ENCODE measurements at regions not wholly inside any gene's neighbourhood (a gene's known extent, or its start where the extent isn't known, plus 50 kb on each side); places are given as distances from the start of the nearest gene placed in this dataset.

DNA sequence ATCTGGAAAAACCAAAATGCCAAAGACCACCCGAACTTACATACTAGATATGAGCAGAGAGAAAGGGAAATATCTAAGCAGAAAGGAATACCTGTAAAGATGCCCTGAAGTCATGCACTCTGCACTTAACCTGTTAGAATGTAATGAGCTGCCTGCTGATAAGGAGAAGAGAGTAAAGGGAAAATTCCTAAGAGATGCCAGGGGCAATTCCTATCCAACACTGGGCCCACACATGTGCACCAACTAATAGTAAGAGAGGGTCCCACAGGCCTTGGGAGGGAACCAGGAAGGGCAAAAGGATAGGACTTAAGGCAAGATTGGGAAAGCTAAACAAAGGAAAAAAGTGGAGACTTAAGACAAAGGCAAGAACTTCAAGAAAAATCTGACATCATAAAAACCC is 189.5 kb downstream of the NSUN3 start:
- Histone ChIP-seq H3K4me3 (no peak overlapping the region), H3K27ac (no peak overlapping the region), H3K36me3 (ENCODE audit: insufficient read depth in 1 of 2, low read depth in 1 of 2) (no peaks in the 10 kb centered on the region), H3K4me1 (no peaks in the 10 kb centered on the region), H3K27me3 (ENCODE audit: insufficient read depth in 3 of 3, low read length in 2 of 3) (no peaks in the 10 kb centered on the region), H3K9me3 (no peaks in the 10 kb centered on the region)
- intact Hi-C loops (cut with DNase I), result no loop called here
- TF ChIP-seq, protein P1, sequence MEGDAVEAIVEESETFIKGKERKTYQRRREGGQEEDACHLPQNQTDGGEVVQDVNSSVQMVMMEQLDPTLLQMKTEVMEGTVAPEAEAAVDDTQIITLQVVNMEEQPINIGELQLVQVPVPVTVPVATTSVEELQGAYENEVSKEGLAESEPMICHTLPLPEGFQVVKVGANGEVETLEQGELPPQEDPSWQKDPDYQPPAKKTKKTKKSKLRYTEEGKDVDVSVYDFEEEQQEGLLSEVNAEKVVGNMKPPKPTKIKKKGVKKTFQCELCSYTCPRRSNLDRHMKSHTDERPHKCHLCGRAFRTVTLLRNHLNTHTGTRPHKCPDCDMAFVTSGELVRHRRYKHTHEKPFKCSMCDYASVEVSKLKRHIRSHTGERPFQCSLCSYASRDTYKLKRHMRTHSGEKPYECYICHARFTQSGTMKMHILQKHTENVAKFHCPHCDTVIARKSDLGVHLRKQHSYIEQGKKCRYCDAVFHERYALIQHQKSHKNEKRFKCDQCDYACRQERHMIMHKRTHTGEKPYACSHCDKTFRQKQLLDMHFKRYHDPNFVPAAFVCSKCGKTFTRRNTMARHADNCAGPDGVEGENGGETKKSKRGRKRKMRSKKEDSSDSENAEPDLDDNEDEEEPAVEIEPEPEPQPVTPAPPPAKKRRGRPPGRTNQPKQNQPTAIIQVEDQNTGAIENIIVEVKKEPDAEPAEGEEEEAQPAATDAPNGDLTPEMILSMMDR (IDR thresholded peaks at IDR 0.05), result no peak
- DNase-seq, result no peak
- WGBS, 3 donors, result 66 to 95% (median 78%) methylated on average over 1 of the region's 1 CpG
- ATAC-seq, result no peak

DNA sequence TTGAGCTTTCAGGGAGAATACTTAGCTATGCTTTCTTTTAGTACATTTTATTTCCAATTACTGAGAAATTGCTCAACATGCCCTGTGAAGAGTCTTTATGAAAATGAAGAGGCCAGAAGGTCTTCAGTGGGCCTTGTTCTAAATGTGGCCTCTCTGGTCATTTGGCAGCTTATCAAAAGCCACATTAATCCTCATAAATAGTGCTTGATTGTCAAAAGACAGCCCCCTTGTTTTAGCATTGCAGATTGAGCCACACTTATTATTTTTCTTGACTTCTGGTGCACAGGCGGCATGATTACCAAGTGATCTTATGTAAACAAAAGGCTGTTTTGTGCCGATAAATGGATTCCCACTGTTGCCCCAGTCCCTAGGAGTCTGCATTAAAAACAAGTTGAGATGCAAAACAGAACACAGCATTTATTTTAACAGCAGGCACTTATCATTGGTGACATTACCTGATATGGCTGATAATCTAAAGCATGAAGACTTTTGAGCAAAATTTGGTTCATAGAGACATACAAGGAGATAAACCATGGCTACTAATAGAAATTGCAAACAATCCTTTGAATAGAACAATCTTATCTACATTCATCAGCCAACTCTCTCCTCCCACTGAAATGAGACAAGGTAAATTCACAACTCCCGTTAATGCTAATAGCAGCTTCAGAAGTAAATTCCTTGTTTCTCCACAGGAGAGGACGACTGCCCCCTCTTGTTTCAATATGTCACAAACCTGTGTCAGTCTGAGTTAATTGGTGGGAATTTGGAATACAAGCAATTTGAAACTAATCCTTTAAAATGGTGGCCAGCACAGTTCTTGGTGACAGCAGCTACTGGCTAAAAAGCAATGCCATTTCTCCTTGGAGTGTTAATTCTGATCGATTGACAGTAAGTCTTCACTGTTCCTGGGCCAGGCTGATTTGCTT is 194.3 kb downstream of the NSUN3 start:
- intact Hi-C loops (cut with DNase I), result no loop called here
- H3K4me3 ChIP-seq, result no peak overlapping the region
- no peaks in the 10 kb centered on the region for H3K27me3 ChIP-seq (ENCODE audit: insufficient read depth in 3 of 3, low read length in 2 of 3)
- H3K27ac ChIP-seq, result no peak overlapping the region
- ATAC-seq (no peak), DNase-seq (no peak)
- TF ChIP-seq, protein P1 (IDR thresholded peaks at IDR 0.05), result no peak
- H3K4me1 ChIP-seq, result no peaks in the 10 kb centered on the region
- no peaks in the 10 kb centered on the region for H3K9me3 ChIP-seq
- 65 to 72% (median 67%) methylated on average over 5 of the region's 5 CpGs for WGBS, 3 donors
- no peaks in the 10 kb centered on the region for H3K36me3 ChIP-seq (ENCODE audit: insufficient read depth in 1 of 2, low read depth in 1 of 2)

DNA sequence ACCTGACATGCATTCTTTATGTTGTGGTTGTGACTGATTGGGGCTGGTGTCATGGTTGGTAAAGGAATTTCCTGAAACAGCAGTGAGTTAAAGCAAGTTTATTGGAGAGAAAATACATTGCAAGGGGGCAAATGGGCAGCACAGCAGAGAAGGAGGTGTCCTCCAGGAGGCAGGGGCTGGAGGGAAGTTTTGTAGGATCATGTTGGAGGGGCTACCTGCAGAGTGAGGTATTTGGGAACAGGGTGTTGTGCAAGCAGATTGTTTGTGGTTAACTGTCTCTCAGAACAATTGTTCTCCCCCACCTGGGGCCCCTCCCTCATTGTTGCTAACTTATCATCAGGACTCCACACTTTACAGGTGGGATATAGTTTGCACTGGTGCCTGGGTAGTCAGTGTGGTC is 196.0 kb downstream of the NSUN3 start:
- H3K27me3 ChIP-seq (ENCODE audit: insufficient read depth in 3 of 3, low read length in 2 of 3), result no peaks in the 10 kb centered on the region
- intact Hi-C loops (cut with DNase I), result no loop called here
- H3K27ac ChIP-seq, result no peak overlapping the region
- no peak for ATAC-seq
- TF ChIP-seq, protein P1 (IDR thresholded peaks at IDR 0.05), result no peak
- no peaks in the 10 kb centered on the region for H3K4me1 ChIP-seq
- H3K4me3 ChIP-seq, result no peak overlapping the region
- H3K36me3 ChIP-seq (ENCODE audit: insufficient read depth in 1 of 2, low read depth in 1 of 2), result no peaks in the 10 kb centered on the region
- H3K9me3 ChIP-seq, result no peaks in the 10 kb centered on the region
- no peak for DNase-seq

DNA sequence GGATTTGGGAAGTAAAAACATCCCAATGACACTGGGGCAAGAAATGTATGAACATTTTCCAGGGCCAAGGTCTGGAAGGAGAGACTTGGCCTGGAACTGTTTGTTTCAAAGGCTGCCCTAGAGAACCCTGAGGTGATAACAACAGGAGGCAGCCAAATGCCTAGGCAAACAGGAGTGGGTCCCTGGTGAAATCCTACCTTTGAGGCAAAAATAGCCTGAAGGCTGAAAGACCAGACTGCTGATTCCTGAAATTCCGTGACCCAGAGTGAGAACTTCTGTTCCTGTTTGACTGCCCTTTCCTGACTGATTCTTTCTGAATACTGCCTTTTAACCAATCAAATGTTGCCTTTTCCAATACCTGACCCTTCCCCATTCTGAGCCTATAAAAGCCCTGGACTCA is 196.4 kb downstream of the NSUN3 start:
- ATAC-seq (no peak), DNase-seq (no peak)
- Histone ChIP-seq H3K27me3 (ENCODE audit: insufficient read depth in 3 of 3, low read length in 2 of 3) (no peaks in the 10 kb centered on the region), H3K27ac (no peak overlapping the region), H3K4me1 (no peaks in the 10 kb centered on the region), H3K36me3 (ENCODE audit: insufficient read depth in 1 of 2, low read depth in 1 of 2) (no peaks in the 10 kb centered on the region), H3K9me3 (no peaks in the 10 kb centered on the region), H3K4me3 (no peak overlapping the region)
- intact Hi-C loops (cut with DNase I), result no loop called here
- 81 to 88% (median 82%) methylated on average over 1 of the region's 1 CpG for WGBS, 3 donors
- TF ChIP-seq, protein P1 (IDR thresholded peaks at IDR 0.05), result no peak

DNA sequence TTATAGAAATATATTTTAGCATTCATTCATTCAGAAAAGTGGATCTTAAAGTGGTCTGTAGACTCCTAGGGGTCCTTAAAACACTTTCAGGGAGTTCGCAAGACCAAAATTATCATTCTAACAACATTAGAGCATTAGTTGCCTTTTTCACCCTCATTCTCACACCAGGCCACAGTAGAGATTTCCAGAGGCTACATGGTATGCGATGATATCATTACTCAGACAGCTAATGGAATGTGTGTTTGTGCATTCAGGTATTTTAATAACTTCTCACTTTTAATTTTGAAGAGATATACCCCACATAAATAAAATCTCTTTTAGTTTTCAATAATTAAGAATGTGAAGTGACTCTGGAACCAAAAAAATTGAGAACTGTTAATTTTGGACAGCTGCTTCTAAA is 206.9 kb downstream of the NSUN3 start:
- 73 to 88% (median 86%) methylated on average over 2 of the region's 2 CpGs for WGBS, 3 donors
- H3K4me3 ChIP-seq, result no peak overlapping the region
- no peaks in the 10 kb centered on the region for H3K27me3 ChIP-seq (ENCODE audit: insufficient read depth in 3 of 3, low read length in 2 of 3)

More for the DNA sequence above, 206.9 kb downstream of the NSUN3 start:
- Histone ChIP-seq H3K27ac (no peak overlapping the region), H3K9me3 (no peaks in the 10 kb centered on the region), H3K36me3 (ENCODE audit: insufficient read depth in 1 of 2, low read depth in 1 of 2) (no peaks in the 10 kb centered on the region), H3K4me1 (no peaks in the 10 kb centered on the region)
- DNase-seq (no peak), ATAC-seq (no peak)
- intact Hi-C loops (cut with DNase I), result no loop called here
- TF ChIP-seq, protein P1 (IDR thresholded peaks at IDR 0.05), result no peak
